Left colon (tissue), 2 donors: ENCODE measurements at regions not wholly inside any gene's neighbourhood (a gene's known extent, or its start where the extent isn't known, plus 50 kb on each side); places are given as distances from the start of the nearest gene placed in this dataset.

Experiments
- ATAC-seq: fragments of 200-7000 bp; cut with Tn5 transposase; one replicate; pipeline ENCODE4 v1.9.1; 2020; ENCODE audit warnings: mild to moderate bottlenecking, moderate library complexity
- DNase-seq, 2 donors: peaks; one replicate each; pipeline ENCODE4 v3.0.0-alpha.2; 2020
- intact Hi-C, 2 donors: fragments of 100-400 bp; cut with DNase I in 1 of 2; cut with micrococcal nuclease in 1 of 2; formaldehyde crosslinking; loops; one replicate each; pipeline versions ENCODE4 v1.11.2 to v1.14.0; 2022; cut with DNase I, micrococcal nuclease
- donor health status: DM: no; HTN: no; CAD: no.
- donor health status: DM: yes; HTN: yes; CAD: no.

GRCh38 chr1:191222206-191222605 is 744.5 kb upstream of the BRINP3 start:
- no peak for ATAC-seq
- no peak for DNase-seq
- intact Hi-C loops, result no loop called here

- DNase-seq, result no peak
- no peak for ATAC-seq
- intact Hi-C loops, result no loop called here
Measured at GRCh38 chr1:191240925-191241324, 763.3 kb upstream of the BRINP3 start.

GRCh38 chr1:191255354-191256054 is 777.8 kb upstream of the BRINP3 start:
- intact Hi-C loops, result no loop called here
- ATAC-seq (no peak), DNase-seq (no peak)

GRCh38 chr1:191256917-191257316 is 779.3 kb upstream of the BRINP3 start:
- intact Hi-C loops, result no loop called here
- DNase-seq (no peak), ATAC-seq (no peak)

GRCh38 chr1:191260056-191260455 is 782.4 kb upstream of the BRINP3 start:
- no peak for ATAC-seq
- intact Hi-C loops, result no loop called here
- no peak for DNase-seq

- DNase-seq, result no peak
Measured at GRCh38 chr1:191261111-191261510, 783.4 kb upstream of the BRINP3 start.

GRCh38 chr1:191279266-191279800 is 801.7 kb upstream of the BRINP3 start:
- DNase-seq (no peak), ATAC-seq (no peak)
- intact Hi-C loops, result no loop called here

More at GRCh38 chr1:191261111-191261510, 783.4 kb upstream of the BRINP3 start:
- intact Hi-C loops, result no loop called here
- ATAC-seq, result no peak

GRCh38 chr1:191284175-191284574 is 806.5 kb upstream of the BRINP3 start:
- DNase-seq, result no peak
- no peak for ATAC-seq
- intact Hi-C loops, result no loop called here

GRCh38 chr1:191290441-191290840 is 812.8 kb upstream of the BRINP3 start:
- intact Hi-C loops, result no loop called here
- DNase-seq (no peak), ATAC-seq (no peak)

GRCh38 chr1:191305370-191305769 is 827.7 kb upstream of the BRINP3 start:
- DNase-seq (no peak), ATAC-seq (no peak)
- intact Hi-C loops, result no loop called here

GRCh38 chr1:191306916-191307315 is 829.3 kb upstream of the BRINP3 start:
- ATAC-seq (no peak), DNase-seq (no peak)
- intact Hi-C loops, result no loop called here

GRCh38 chr1:191320062-191320461 is 838.2 kb upstream of the RGS18 start:
- intact Hi-C loops, result no loop called here

GRCh38 chr1:191327868-191328267 is 830.4 kb upstream of the RGS18 start:
- ATAC-seq, result no peak
- intact Hi-C loops, result no loop called here

More at GRCh38 chr1:191320062-191320461, 838.2 kb upstream of the RGS18 start:
- DNase-seq, result no peak
- no peak for ATAC-seq

GRCh38 chr1:191343816-191344215 is 814.4 kb upstream of the RGS18 start:
- ATAC-seq, result no peak
- intact Hi-C loops, result no loop called here
- no peak for DNase-seq

More at GRCh38 chr1:191327868-191328267, 830.4 kb upstream of the RGS18 start:
- no peak for DNase-seq

GRCh38 chr1:191346381-191346780 is 811.9 kb upstream of the RGS18 start:
- intact Hi-C loops, result no loop called here
- no peak for DNase-seq
- no peak for ATAC-seq

- DNase-seq (no peak), ATAC-seq (no peak)
- intact Hi-C loops, result no loop called here
Measured at GRCh38 chr1:191348328-191348727, 809.9 kb upstream of the RGS18 start.

- DNase-seq (no peak), ATAC-seq (no peak)
Measured at GRCh38 chr1:191350938-191351337, 807.3 kb upstream of the RGS18 start.

GRCh38 chr1:191358724-191359123 is 799.5 kb upstream of the RGS18 start:
- DNase-seq (no peak), ATAC-seq (no peak)
- intact Hi-C loops, result no loop called here

More at GRCh38 chr1:191350938-191351337, 807.3 kb upstream of the RGS18 start:
- intact Hi-C loops, result no loop called here

- intact Hi-C loops, result no loop called here
- ATAC-seq, result no peak
- no peak for DNase-seq
Measured at GRCh38 chr1:191366686-191367085, 791.6 kb upstream of the RGS18 start.

GRCh38 chr1:191368891-191369654 is 789.2 kb upstream of the RGS18 start:
- no peak for ATAC-seq
- no peak for DNase-seq
- intact Hi-C loops, result no loop called here
